H1 (cell line): ENCODE measurements at regions not wholly inside any gene's neighbourhood (a gene's known extent, or its start where the extent isn't known, plus 50 kb on each side); places are given as distances from the start of the nearest gene placed in this dataset.

Experiments used
- CTCF ChIA-PET: fragments of 300-600 bp; sonication (Branson Sonifier 250); formaldehyde crosslinking; loops from one replicate; lab custom pipeline; 2021; ENCODE audit not compliant: partially characterized antibody; lab: Charles Lee
- POLR2A ChIA-PET: fragments of 300-600 bp; sonication (Branson Sonifier 250); formaldehyde crosslinking; loops from one replicate; lab custom pipeline; 2021; ENCODE audit warnings: inconsistent platforms; ENCODE audit not compliant: partially characterized antibody; lab: Charles Lee
- DNase-seq, 2 experiments: peaks; one replicate each; pipeline versions ENCODE4 v3.0.0 to v3.0.0-alpha.2; 2010 to 2022; ENCODE audit warnings: low spot score in 2 of 2, low read depth in 1 of 2, mixed read lengths in 1 of 2
- FAIRE-seq: peaks from 2 replicates; lab custom pipeline; 2011; peaks lifted over from hg19 to GRCh38; lab: Jason Lieb, UNC
- H2AFZ ChIP-seq: 2 replicates; pipeline ENCODE4 v1.8.1; 2012; ENCODE audit warnings: low read length, inconsistent platforms
- H2AK5ac ChIP-seq: 2 replicates; pipeline ENCODE4 v1.6.1; 2013; ENCODE audit warnings: low read depth, low read length
- H2BK120ac ChIP-seq: replicated peaks from 2 replicates; pipeline ENCODE3; 2013; ENCODE audit warnings: low read depth, low read length, inconsistent platforms
- H2BK12ac ChIP-seq: 2 replicates; pipeline ENCODE4 v1.6.1; 2013; ENCODE audit warnings: low read depth, low read length
- H2BK15ac ChIP-seq: 2 replicates; pipeline ENCODE4 v1.6.1; 2013; ENCODE audit warnings: low read length
- H2BK20ac ChIP-seq: 2 replicates; pipeline ENCODE4 v1.6.1; 2013; ENCODE audit warnings: low read length
- H2BK5ac ChIP-seq: 2 replicates; pipeline ENCODE4 v1.6.1; 2013; ENCODE audit warnings: low read depth, low read length
- H3K14ac ChIP-seq: 2 replicates; pipeline ENCODE4 v1.6.1; 2013; ENCODE audit warnings: inconsistent platforms; ENCODE audit not compliant: insufficient read length
- H3K18ac ChIP-seq: 2 replicates; pipeline ENCODE4 v1.6.1; 2013; ENCODE audit warnings: low read length; ENCODE audit errors: extremely low read depth
- H3K23ac ChIP-seq: 2 replicates; pipeline ENCODE4 v1.6.1; 2013; ENCODE audit warnings: inconsistent platforms; ENCODE audit not compliant: insufficient read length
- H3K23me2 ChIP-seq: 2 replicates; pipeline ENCODE4 v1.6.1; 2013; ENCODE audit warnings: low read depth, low read length
- H3K27ac ChIP-seq: 2 replicates; pipeline ENCODE4 v1.6.1; 2011; ENCODE audit warnings: low read depth, low read length, inconsistent platforms
- H3K27me3 ChIP-seq, 4 experiments: replicated peaks in 1 of 4; 1 replicate in 1 of 4; 2 replicates in 3 of 4; pipeline versions ENCODE4 v1.6.1 to v1.8.1; 2011 to 2013; ENCODE audit warnings: low read length in 3 of 4, mild to moderate bottlenecking in 3 of 4, inconsistent platforms in 2 of 4, mixed read lengths in 2 of 4, moderate library complexity in 1 of 4; ENCODE audit not compliant: control insufficient read depth in 3 of 4, insufficient read depth in 3 of 4; ENCODE audit errors: extremely low read depth in 1 of 4
- H3K36me3 ChIP-seq, 4 experiments: 2 replicates each; pipeline versions ENCODE4 v1.6.1 to v1.8.1; 2011 to 2013; ENCODE audit warnings: mild to moderate bottlenecking in 4 of 4, low read length in 3 of 4, moderate library complexity in 2 of 4, control low read depth in 1 of 4, inconsistent platforms in 1 of 4; ENCODE audit not compliant: insufficient read depth in 4 of 4, control insufficient read depth in 2 of 4
- H3K4ac ChIP-seq: replicated peaks from 2 replicates; pipeline ENCODE3; 2013; ENCODE audit warnings: low read length, low read depth, mixed read lengths, inconsistent platforms; ENCODE audit not compliant: insufficient read length
- H3K4me1 ChIP-seq, 4 experiments: replicated peaks in 1 of 4; 1 replicate in 1 of 4; 2 replicates in 3 of 4; pipeline versions ENCODE4 v1.6.1 to v1.8.1; 2011 to 2013; ENCODE audit warnings: low read length in 3 of 4, inconsistent platforms in 2 of 4, mixed read lengths in 1 of 4; ENCODE audit not compliant: insufficient read depth in 4 of 4, control insufficient read depth in 3 of 4
- H3K4me2 ChIP-seq, 2 experiments: 2 replicates each; pipeline versions ENCODE4 v1.6.1 to v1.8.1; 2011 to 2013; ENCODE audit warnings: low read depth in 2 of 2, low read length in 2 of 2, control low read depth in 1 of 2, inconsistent platforms in 1 of 2, mild to moderate bottlenecking in 1 of 2; ENCODE audit not compliant: insufficient read depth in 1 of 2
- H3K4me3 ChIP-seq, 4 experiments: fragments of 200-600, 300-600 bp in 1 of 4; sonication (generic), shearing (Covaris generic), sonication (Bioruptor Twin) in 1 of 4; 2 replicates each; pipeline versions ENCODE4 v1.5.1 to v1.8.1; 2011 to 2016; ENCODE audit warnings: low read length in 4 of 4, low read depth in 3 of 4, control low read depth in 2 of 4, inconsistent platforms in 2 of 4, mild to moderate bottlenecking in 2 of 4, mixed read lengths in 1 of 4, moderate library complexity in 1 of 4; ENCODE audit not compliant: insufficient read depth in 2 of 4; ENCODE audit errors: extremely low read depth in 1 of 4
- H3K56ac ChIP-seq: replicated peaks from 2 replicates; pipeline ENCODE3; 2013; ENCODE audit warnings: low read depth, mild to moderate bottlenecking, mixed read lengths, low read length, inconsistent platforms; ENCODE audit not compliant: insufficient read length
- H3K79me1 ChIP-seq: 2 replicates; pipeline ENCODE4 v1.6.1; 2013; ENCODE audit warnings: low read depth, low read length, control low read depth
- H3K79me2 ChIP-seq, 2 experiments: 2 replicates each; pipeline versions ENCODE4 v1.6.1 to v1.8.1; 2012 to 2013; ENCODE audit warnings: low read length in 2 of 2, mild to moderate bottlenecking in 2 of 2, inconsistent platforms in 1 of 2; ENCODE audit not compliant: insufficient read depth in 2 of 2, control insufficient read depth in 1 of 2
- H3K9ac ChIP-seq, 4 experiments: replicated peaks in 1 of 4; 1 replicate in 1 of 4; 2 replicates in 3 of 4; pipeline versions ENCODE4 v1.6.1 to v1.8.1; 2011 to 2013; ENCODE audit warnings: low read depth in 3 of 4, low read length in 3 of 4, control low read depth in 2 of 4, mild to moderate bottlenecking in 2 of 4, moderate library complexity in 2 of 4, inconsistent platforms in 1 of 4; ENCODE audit errors: extremely low read depth in 1 of 4
- H3K9me3 ChIP-seq, 2 experiments: 2 replicates each; pipeline versions ENCODE4 v1.6.1 to v1.8.1; 2012 to 2013; ENCODE audit warnings: mild to moderate bottlenecking in 2 of 2, moderate library complexity in 2 of 2, control low read depth in 1 of 2, inconsistent platforms in 1 of 2, low read depth in 1 of 2, low read length in 1 of 2, mixed read lengths in 1 of 2; ENCODE audit not compliant: insufficient read depth in 2 of 2
- H4K20me1 ChIP-seq, 2 experiments: replicated peaks in 1 of 2; 2 replicates each; pipeline versions ENCODE3 to v1.8.1; 2011 to 2013; ENCODE audit warnings: inconsistent platforms in 2 of 2, low read length in 2 of 2, mild to moderate bottlenecking in 1 of 2; ENCODE audit not compliant: insufficient read depth in 2 of 2, control insufficient read depth in 1 of 2
- H4K5ac ChIP-seq: 2 replicates; pipeline ENCODE4 v1.6.1; 2013; ENCODE audit warnings: low read length, low read depth, mixed read lengths, inconsistent platforms; ENCODE audit not compliant: insufficient read length
- H4K8ac ChIP-seq: 2 replicates; pipeline ENCODE4 v1.8.0; 2013; ENCODE audit warnings: mild to moderate bottlenecking, moderate library complexity, low read length, inconsistent platforms; ENCODE audit not compliant: insufficient read depth; ENCODE audit errors: extremely low read depth
- H4K91ac ChIP-seq: replicated peaks from 2 replicates; pipeline ENCODE3; 2013; ENCODE audit warnings: low read length, mixed read lengths, inconsistent platforms; ENCODE audit not compliant: insufficient read length
- CBX8 ChIP-seq: fragments of 300-800, 300-1000 bp; sonication (generic); IDR thresholded peaks from 2 replicates; pipeline ENCODE4 v1.7.1; 2016; ENCODE audit warnings: low read depth, low read length, borderline replicate concordance
- CEBPB ChIP-seq: IDR thresholded peaks from 2 replicates; pipeline ENCODE4 v1.6.1; 2012; ENCODE audit warnings: low read depth, low read length
- HDAC6 ChIP-seq: IDR thresholded peaks from one replicate; pipeline ENCODE4 v1.7.1; 2012; ENCODE audit warnings: low read depth, mild to moderate bottlenecking, inconsistent platforms, low read length, moderate library complexity
- NRF1 ChIP-seq: IDR thresholded peaks from 2 replicates; pipeline ENCODE4 v1.6.1; 2011; ENCODE audit warnings: mild to moderate bottlenecking, low read depth, low read length, improper control_type of control experiment
- RXRA ChIP-seq: IDR thresholded peaks from 2 replicates; pipeline ENCODE4 v1.6.1; 2011; ENCODE audit warnings: low read depth, mild to moderate bottlenecking, low read length, moderate library complexity; ENCODE audit not compliant: insufficient read depth
- WGBS, 2 experiments: shearing (Covaris generic) in 1 of 2; methylation state at CpG; one replicate each; pipeline versions ENCODE4 v1.1.6 to v1.1.7; 2013 to 2015; ENCODE audit warnings: low lambda C conversion rate in 2 of 2, mixed read lengths in 2 of 2, inconsistent platforms in 1 of 2, low coverage in 1 of 2, missing lambda C conversion rate in 1 of 2; ENCODE audit not compliant: insufficient replicate concordance in 2 of 2, insufficient coverage in 1 of 2, insufficient read length in 1 of 2; ENCODE audit errors: extremely low coverage in 1 of 2, missing lambda C conversion rate in 1 of 2; 5-methylcytosine and 5-hydroxymethylcytosine counted together
- TF ChIP-seq, protein P1 (sequence below), 3 experiments: IDR thresholded peaks; 1 replicate in 2 of 3; 2 replicates in 1 of 3; pipeline versions ENCODE4 v1.5.1 to v1.6.1; 2011; ENCODE audit warnings: low read length in 3 of 3, mild to moderate bottlenecking in 3 of 3, inconsistent platforms in 2 of 3, low read depth in 1 of 3, moderate library complexity in 1 of 3; ENCODE audit not compliant: insufficient read depth in 1 of 3; ENCODE audit errors: control extremely low read depth in 1 of 3
- TF ChIP-seq, protein P2 (sequence below): IDR thresholded peaks from 2 replicates; pipeline ENCODE4 v1.6.1; 2012; ENCODE audit warnings: inconsistent platforms

GRCh38 chr13:47822036-47822435 is 179.0 kb downstream of the SUCLA2 start:
- Histone ChIP-seq H3K14ac (no peak overlapping the region), H3K9ac (no peak overlapping the region), H2AK5ac (no peak overlapping the region), H3K4me2 (no peak overlapping the region), H3K23ac (no peak overlapping the region), H2BK120ac (no peak overlapping the region), H3K36me3 (no peaks in the 10 kb centered on the region), H3K27ac (no peak overlapping the region), H3K9me3 (no peaks in the 10 kb centered on the region), H3K79me1 (no peaks in the 10 kb centered on the region), H2BK20ac (no peak overlapping the region), H2BK5ac (no peak overlapping the region), H4K20me1 (no peaks in the 10 kb centered on the region), H3K23me2 (no peaks in the 10 kb centered on the region), H4K91ac (no peak overlapping the region), H2BK15ac (no peak overlapping the region), H2BK12ac (no peak overlapping the region), H3K79me2 (no peaks in the 10 kb centered on the region), H3K4me3 (no peak overlapping the region), H4K5ac (no peak overlapping the region), H3K18ac (no peak overlapping the region), H3K4me1 (peaks cover 0 to 6% (median 2%) of the 10 kb centered on the region in 4 experiments; a peak in 2 of 7 replicates), H3K27me3 (no peaks in the 10 kb centered on the region), H4K8ac (no peak overlapping the region), H3K4ac (no peak overlapping the region), H3K56ac (no peak overlapping the region), H2AFZ (no peak overlapping the region)
- 86% methylated on average over 4 of the region's 4 CpGs; no CpG with 5 or more reads in 1 of the 2 experiments for WGBS, 2 experiments
- CTCF ChIA-PET, result interaction anchor here (1.1 to 1.9 kb wide), 3 partner anchors 8 to 27 kb away, joined by 3 to 6 read pairs (median 4); no protein-coding TSS in a partner anchor
- FAIRE-seq, result no peak
- TF ChIP-seq, protein P1, sequence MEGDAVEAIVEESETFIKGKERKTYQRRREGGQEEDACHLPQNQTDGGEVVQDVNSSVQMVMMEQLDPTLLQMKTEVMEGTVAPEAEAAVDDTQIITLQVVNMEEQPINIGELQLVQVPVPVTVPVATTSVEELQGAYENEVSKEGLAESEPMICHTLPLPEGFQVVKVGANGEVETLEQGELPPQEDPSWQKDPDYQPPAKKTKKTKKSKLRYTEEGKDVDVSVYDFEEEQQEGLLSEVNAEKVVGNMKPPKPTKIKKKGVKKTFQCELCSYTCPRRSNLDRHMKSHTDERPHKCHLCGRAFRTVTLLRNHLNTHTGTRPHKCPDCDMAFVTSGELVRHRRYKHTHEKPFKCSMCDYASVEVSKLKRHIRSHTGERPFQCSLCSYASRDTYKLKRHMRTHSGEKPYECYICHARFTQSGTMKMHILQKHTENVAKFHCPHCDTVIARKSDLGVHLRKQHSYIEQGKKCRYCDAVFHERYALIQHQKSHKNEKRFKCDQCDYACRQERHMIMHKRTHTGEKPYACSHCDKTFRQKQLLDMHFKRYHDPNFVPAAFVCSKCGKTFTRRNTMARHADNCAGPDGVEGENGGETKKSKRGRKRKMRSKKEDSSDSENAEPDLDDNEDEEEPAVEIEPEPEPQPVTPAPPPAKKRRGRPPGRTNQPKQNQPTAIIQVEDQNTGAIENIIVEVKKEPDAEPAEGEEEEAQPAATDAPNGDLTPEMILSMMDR (IDR thresholded peaks at IDR 0.05; ENCODE audit: control extremely low read depth in 1 of 3, insufficient read depth in 1 of 3, low read depth in 1 of 3, low read length in 3 of 3), result no peak
- TF ChIP-seq CEBPB (no peak), CBX8 (no peak), NRF1 (no peak), HDAC6 (no peak), RXRA (no peak)
- TF ChIP-seq, protein P2, sequence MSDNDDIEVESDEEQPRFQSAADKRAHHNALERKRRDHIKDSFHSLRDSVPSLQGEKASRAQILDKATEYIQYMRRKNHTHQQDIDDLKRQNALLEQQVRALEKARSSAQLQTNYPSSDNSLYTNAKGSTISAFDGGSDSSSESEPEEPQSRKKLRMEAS, result no peak
- POLR2A ChIA-PET, result no interaction called here
- DNase-seq, result no peak
